Stimulated activated CD4-positive, alpha-beta T cell treated with anti-CD3 and anti-CD28 coated beads, Interleukin-2, amount 100 ng/mL, for 4 hours (primary cell): ENCODE measurements at regions not wholly inside any gene's neighbourhood (a gene's known extent, or its start where the extent isn't known, plus 50 kb on each side); places are given as distances from the start of the nearest gene placed in this dataset.

Experiments
- DNase-seq: peaks from one replicate; pipeline ENCODE4 v3.0.0-alpha.2; 2020; ENCODE audit warnings: low read depth

DNA sequence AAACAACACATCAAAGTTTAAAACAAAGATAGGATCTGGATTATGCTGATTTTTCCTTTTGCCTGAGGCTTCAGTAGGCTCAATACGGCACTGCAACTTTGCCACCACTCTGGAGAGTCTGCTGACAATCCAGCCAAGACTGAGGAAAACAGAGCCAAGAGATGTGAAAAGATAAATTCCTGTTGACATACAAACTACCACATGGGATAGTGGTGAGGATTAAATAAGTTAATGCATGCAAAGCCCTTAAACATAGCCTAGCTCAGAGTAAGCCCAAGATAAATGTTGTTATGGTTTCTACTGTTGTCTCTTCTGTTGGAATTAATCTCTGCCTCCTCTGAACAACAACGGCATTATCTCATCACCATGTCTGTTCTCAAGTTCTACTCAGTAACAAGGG is 245.9 kb upstream of the LMCD1 start:
- no peak for DNase-seq

DNA sequence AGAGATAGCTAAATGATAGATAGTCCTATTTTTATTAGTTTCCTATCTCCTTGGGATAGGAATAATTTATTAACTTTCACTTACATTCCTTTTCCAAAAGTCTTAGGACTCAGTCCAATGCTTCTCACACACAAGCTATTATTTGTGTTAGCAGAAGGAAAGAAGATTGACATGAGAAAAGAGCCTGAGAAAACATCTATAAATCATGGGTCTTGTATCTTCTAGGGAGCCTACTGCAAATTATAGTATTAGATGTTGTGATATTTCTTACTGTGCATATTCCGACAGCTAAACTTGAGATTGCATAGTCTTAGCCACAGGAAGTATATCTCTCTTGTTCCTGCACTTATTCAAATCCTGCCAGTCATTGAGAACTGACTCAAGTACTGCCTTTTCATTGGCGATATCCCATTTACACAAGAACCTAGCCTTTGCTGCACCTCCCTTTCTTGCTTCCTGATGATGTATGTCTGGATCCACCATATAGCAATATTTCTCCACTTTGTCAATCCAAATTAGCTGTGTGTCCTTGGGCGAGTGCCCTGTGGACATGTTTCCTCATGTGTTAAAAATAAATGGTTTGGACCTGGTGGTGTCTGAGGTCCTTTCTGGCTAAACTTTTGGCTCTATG is 245.1 kb upstream of the LMCD1 start:
- DNase-seq: no peak

- no peak for DNase-seq
Observed at GRCh38 chr3:8261018-8261417, 240.6 kb upstream of the LMCD1 start.

- no peak for DNase-seq
Observed at GRCh38 chr3:8266730-8267131, 234.9 kb upstream of the LMCD1 start.

GRCh38 chr3:8273479-8273878 is 228.1 kb upstream of the LMCD1 start:
- no peak for DNase-seq

GRCh38 chr3:8276056-8276455 is 225.6 kb upstream of the LMCD1 start:
- no peak for DNase-seq

DNA sequence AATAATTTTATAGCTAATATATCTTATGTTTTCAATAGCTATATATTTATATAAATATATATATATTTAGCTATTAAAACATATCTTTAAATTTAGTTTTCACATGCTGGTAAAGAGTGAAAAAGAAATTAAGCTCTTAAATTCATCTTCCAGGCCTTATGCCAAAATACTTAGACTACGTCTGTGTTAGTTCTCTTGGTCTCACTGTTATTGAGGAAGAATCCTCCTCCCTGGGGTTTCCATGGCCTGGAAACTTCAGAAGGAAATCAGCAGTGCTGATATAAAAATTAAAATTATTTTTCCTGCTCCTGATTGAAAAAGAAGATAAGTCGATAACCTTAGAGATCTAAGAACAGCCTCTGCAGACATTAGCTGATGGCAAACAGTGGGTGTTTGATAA is 225.1 kb upstream of the LMCD1 start:
- DNase-seq: no peak

DNA sequence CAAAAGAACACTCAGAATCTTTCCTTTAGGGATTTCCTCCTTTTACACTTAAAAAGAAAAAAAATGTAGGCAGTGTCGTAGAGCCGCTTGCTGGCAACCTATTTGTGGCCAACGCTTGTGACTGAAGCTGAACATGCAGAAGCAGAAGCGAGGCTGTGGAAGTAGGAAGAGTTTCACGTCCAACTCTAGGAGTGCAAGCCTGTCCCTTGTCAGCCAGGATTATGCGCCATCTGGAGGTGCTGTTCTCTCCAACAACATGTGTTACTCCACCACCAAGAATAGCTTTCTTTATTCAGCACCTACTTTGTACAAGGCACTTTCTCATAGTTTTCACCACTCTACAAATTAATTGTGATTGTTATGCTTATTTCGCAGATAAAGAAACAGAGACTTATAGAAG is 223.2 kb upstream of the LMCD1 start:
- DNase-seq: no peak

DNA sequence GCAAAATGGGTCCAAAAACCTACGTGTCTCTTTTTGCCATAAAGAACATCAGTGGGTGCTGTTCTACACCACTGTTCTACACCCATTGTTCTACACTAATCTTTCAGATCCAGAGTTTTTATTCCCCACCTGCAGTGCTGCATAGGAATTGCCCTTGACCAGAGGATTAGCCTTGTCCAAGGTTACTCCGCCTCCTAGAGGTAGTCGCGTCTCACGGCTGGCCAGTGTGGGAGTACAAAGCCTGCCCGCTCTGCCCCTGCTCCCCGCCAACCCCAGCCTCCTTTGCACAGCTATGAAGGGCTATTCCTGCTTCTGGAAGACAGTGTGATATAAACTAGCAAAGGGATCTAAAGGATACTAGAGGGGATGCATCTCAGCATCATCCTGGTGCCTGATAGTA is 222.1 kb upstream of the LMCD1 start:
- DNase-seq: no peak

GRCh38 chr3:8279886-8280550 is 221.6 kb upstream of the LMCD1 start:
- DNase-seq: no peak

DNA sequence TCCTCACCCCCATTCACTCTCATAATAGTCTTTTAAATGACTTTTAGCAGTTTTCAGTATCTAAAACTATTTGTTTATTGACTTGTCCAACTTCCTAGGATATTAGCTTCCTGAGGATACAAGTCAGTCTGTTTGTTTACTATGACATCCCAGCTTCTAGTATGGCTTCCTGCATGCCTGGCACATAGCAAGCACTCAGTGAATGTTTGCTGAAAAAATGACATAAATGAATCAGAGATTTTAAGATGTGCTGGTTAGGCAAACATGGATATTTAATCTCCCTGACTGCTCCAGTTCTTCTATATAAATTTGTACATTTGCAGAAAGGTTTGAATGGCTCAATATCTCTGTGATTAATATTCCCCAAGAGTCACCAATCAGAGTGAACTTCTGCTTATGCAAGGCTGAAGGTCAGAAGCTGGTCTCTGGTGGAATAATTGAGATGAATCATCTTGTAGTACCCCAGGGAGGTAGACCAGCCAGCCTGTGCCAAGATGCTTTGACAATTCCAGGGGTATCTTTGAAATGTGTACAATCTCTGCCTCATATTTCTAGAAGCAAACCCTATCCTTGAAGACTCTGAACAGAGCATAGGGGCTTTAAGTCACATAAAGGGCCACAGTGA is 219.0 kb upstream of the LMCD1 start:
- DNase-seq: no peak

DNA sequence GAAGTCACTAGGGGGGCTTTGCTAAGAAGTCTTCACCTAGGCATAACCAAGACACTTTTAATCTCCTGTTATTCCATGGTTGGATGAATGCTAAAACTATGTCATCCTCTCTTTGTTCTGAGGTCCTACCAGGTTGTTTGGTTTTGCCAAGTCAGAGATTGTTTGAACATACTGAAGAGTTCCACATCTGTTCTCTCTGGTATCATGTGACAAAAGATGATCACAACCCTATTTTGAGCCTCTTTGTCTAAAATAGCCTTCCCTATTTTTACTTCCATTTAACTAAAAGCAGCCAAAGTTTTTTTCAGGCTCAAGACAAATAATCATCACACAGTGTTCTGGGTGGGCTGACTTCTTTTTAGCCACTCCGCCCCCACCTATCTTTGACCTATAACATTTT is 218.4 kb upstream of the LMCD1 start:
- DNase-seq: no peak

DNA sequence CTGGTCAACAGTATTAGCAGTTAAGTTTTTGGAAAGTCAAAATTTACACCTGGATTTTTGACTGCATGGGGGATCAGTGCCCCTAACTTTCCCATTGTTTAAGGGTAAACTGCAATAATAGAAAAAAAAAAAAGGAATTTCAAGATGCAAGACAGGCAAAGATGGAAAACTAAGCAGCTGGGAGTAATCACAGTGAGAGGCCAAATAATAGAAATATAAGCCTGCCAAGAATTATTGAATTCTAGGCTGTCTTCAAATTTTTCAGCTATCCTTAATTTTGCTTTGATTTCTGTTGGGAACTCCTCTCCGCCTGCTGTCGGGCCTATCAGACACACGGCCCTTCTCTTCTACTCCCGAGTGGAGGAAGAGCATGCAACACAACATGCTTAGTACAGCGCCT is 215.5 kb upstream of the LMCD1 start:
- no peak for DNase-seq

DNA sequence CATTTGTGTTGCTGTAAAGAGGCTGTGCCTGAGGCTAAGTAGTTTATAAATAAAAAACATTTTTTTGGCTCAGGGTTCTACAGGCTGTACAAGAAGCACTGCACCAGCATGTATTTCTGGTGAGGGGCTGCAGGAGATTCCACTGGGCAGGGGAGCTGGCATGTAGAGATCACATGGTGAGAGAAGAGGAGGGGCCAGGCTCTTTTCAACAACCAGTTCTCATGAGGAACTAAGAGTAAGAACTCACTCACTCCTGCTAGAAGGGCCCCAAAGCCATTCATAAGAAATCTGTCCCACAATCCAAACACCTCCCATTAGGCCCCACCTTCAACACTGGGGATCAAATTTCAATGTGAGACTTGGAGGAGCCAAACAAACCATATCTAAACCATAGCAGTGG is 214.9 kb upstream of the LMCD1 start:
- DNase-seq: no peak

DNA sequence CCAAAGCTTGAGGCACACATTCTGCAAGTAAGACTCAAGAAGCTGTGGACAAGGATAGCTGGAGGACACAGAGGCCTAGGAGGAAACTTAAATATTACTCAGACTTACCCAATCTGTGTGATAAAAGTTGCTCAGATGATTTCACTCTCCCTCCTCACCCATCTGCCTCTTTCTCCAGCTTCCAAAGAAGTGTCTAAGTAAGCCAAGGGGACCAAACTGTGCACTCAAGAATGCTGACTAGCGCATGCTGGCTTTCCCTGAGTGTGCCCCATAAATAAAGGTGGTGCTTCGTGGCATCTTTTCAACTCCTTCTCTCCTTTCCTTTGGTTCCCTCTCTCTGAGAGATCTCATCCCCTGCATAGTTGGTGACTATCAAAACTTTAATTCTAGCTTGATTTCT is 211.0 kb upstream of the LMCD1 start:
- DNase-seq: no peak

DNA sequence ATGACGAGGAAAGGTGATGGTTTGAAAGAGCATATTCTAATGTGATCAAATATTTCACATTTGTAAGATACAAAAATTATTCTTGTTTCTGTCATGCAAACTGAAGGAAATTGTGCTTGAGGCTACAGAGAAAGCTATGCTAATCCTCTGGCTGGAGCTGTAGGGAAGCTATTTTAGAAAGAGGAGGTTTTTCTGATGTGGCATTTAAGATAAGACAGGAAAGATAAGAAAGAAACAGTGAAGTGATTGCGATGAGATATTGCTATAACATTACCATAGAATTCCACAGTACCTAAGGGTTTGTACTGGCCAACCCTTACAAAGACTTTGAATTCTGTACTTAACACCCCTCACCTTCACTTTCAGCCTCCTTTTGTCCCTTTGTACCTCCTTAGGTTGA is 205.2 kb upstream of the LMCD1 start:
- DNase-seq: no peak

DNA sequence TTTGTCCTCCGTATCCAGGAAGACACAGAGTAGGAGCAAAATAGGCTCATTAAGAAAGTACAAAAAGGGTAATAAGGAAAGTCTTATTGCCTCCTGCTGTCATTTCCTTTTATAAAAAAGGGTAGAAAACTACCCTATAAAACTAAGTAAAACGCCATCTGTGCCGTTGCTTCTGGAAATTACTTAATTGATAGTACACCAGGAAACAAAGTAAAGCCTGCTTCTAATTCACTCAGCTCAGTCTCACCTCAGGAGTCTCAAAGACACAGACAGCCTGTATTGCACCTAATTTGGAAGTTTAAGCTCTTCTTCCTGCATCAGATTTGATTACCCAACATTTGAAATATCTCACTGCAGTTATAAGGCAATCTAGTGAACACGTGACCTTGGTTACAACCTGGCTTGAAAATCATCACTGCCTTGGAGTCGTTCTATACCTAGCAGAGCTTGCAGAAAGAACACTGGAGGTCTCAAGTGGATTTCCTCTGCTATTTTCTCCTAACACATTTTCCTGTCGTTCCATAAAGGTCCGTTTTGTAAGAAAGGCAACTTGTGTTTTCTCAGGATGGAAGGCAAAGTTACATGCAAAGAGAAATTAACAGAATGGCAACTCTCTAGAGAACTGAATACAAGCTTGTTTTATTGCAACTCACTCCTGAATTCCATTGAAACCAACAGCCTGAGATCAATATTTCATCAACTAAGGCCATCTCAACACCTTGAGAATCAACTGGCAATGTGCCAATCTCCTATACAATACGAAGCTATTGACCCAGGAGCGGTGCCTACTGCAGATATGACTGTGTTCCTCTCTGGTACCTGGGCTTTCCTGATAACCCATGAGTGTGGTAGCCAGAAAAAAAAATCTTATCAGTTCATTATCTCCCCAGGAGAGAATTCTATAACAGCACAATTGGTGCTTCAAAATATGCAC is 203.3 kb upstream of the LMCD1 start:
- no peak for DNase-seq

DNA sequence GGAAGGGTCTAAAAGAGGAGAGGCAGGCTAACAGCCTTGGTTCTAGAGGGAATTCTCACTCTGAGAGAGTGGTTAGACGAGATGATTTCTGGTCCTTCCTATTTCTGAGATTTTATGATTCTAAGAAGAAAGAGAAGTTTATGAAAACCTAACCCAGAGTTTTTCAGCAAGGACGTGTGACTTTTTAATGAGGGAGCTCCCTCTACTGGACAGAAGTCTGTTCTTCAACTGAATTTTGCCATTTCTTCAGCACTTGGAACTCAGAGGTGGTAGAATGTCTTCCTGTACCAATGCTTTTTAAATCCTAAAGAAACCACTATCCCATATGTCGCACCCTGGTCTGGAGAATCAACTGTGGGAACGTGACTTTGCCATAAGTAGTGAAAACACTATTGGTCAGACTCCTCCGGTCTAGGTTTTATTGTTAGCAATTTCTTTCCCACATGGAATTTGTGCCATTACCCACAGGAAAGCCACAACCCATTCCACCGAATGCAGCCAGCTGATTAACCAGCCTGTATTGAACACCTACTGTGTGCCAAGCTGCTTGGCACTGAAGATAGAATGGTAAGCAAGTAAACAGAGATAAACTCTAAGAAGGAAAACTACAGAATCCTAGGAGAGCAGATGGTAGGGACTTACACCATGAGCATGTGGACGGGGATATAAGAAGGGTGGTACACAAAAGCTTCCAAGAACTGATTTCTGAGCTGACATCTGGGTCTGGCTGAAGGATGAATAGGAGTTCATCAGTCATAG is 199.5 kb upstream of the LMCD1 start:
- DNase-seq: no peak

DNA sequence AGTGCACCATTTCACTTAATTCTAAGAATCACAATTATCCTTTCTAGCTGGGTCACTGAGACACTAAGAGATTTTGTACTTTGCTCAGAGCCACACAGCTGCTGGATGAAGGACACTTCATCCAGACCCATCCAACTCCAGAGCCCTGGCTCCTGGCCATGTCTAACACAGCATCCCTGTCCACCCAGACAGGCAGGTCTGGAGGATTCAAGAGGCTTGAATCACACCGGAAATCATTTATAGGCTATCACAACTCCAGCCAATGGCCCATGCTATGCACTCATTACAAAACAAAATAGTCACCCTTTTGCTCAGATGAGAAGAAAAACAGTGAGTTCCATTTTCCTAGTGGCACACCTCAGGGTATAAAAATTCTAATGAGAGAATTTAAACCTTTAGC is 198.2 kb upstream of the LMCD1 start:
- DNase-seq: no peak

- no peak for DNase-seq
Observed at GRCh38 chr3:8305371-8305770, 196.3 kb upstream of the LMCD1 start.

- DNase-seq: no peak
Observed at GRCh38 chr3:8307545-8308110, 194.0 kb upstream of the LMCD1 start.

GRCh38 chr3:8311321-8311720 is 190.3 kb upstream of the LMCD1 start:
- no peak for DNase-seq
